Activated CD8-positive, alpha-beta T cell treated with anti-CD3 and anti-CD28 coated beads for 36 hours (primary cell): ENCODE measurements at regions not wholly inside any gene's neighbourhood (a gene's known extent, or its start where the extent isn't known, plus 50 kb on each side); places are given as distances from the start of the nearest gene placed in this dataset.

Experiments used
- ATAC-seq: fragments of 200-7000 bp; cut with Tn5 transposase; one replicate; pipeline ENCODE4 v1.10.0; 2021; ENCODE audit warnings: mild to moderate bottlenecking, moderate library complexity
- CTCF ChIA-PET: fragments of 350-600 bp; sonication (Branson Sonifier 250); formaldehyde crosslinking; loops from one replicate; lab custom pipeline; 2021; ENCODE audit warnings: antibody characterized with exemption; lab: Charles Lee
- POLR2A ChIA-PET: fragments of 350-600 bp; sonication (Branson Sonifier 250); formaldehyde crosslinking; loops from one replicate; lab custom pipeline; 2021; ENCODE audit warnings: antibody characterized with exemption; lab: Charles Lee
- DNase-seq: peaks from one replicate; pipeline ENCODE4 v3.0.0-alpha.2; 2020
- H3K27ac Mint-ChIP-seq: one replicate; pipeline ENCODE4 v1.8.0; 2021; ENCODE audit warnings: mild to moderate bottlenecking, mixed read lengths
- H3K27me3 Mint-ChIP-seq: one replicate; pipeline ENCODE4 v1.8.0; 2021; ENCODE audit warnings: mixed read lengths
- H3K36me3 Mint-ChIP-seq: one replicate; pipeline ENCODE4 v1.8.0; 2021; ENCODE audit warnings: low read depth, mixed read lengths
- H3K4me1 Mint-ChIP-seq: one replicate; pipeline ENCODE4 v1.8.0; 2021; ENCODE audit warnings: low read depth, mixed read lengths
- H3K4me3 Mint-ChIP-seq: one replicate; pipeline ENCODE4 v1.8.0; 2021; ENCODE audit warnings: mild to moderate bottlenecking, moderate library complexity, mixed read lengths
- H3K9me3 Mint-ChIP-seq: one replicate; pipeline ENCODE4 v1.8.0; 2021; ENCODE audit warnings: mixed read lengths
- CTCF ChIP-seq: fragments of 200-600 bp; IDR thresholded peaks from one replicate; pipeline ENCODE4 v1.8.0; 2022; ENCODE audit warnings: antibody characterized with exemption, mild to moderate bottlenecking
- intact Hi-C: fragments of 100-400 bp; cut with micrococcal nuclease; formaldehyde crosslinking; loops from one replicate; pipeline ENCODE4 v1.10.0; 2022

GRCh38 chr12:92516277-92516600 lies 186.6 kb upstream of the PLEKHG7 start:
- no peaks in the 10 kb centered on the region for H3K27me3 Mint-ChIP-seq
- DNase-seq (peak; percentile 46), ATAC-seq (peak; percentile 98)
- ChIA-PET POLR2A (interaction anchor here (0.8 to 1.4 kb wide), 2 partner anchors 9 to 10 kb away, joined by 4 to 5 read pairs; no protein-coding TSS in a partner anchor), CTCF (interaction anchor here (0.7 to 2.0 kb wide), 8 partner anchors 8 to 705 kb away, joined by 3 to 6 read pairs (median 3); partner anchors contain the start of gene BTG1)
- peaks cover 32% of the 10 kb centered on the region for H3K4me1 Mint-ChIP-seq
- H3K9me3 Mint-ChIP-seq: peaks cover 12% of the 10 kb centered on the region
- peaks cover 2% of the 10 kb centered on the region for H3K36me3 Mint-ChIP-seq
- H3K4me3 Mint-ChIP-seq: no peak overlapping the region
- intact Hi-C loops: no loop called here
- peak overlapping the region; percentile 78 for H3K27ac Mint-ChIP-seq
- no peak for TF ChIP-seq CTCF

- H3K9me3 Mint-ChIP-seq: peaks cover 7% of the 10 kb centered on the region
- H3K36me3 Mint-ChIP-seq: no peaks in the 10 kb centered on the region
- POLR2A ChIA-PET: interaction anchor here (0.7 to 0.8 kb wide), 2 partner anchors 15 to 42 kb away, joined by 3 to 4 read pairs; no protein-coding TSS in a partner anchor
- CTCF ChIA-PET: interaction anchor here (0.7 to 2.8 kb wide), 3 partner anchors 9 to 105 kb away, joined by 3 to 18 read pairs (median 8); no protein-coding TSS in a partner anchor
- no peaks in the 10 kb centered on the region for H3K27me3 Mint-ChIP-seq
- ATAC-seq (no peak), DNase-seq (no peak)
- peaks cover 22% of the 10 kb centered on the region for H3K4me1 Mint-ChIP-seq
- intact Hi-C loops: no loop called here
- no peak for TF ChIP-seq CTCF
- no peak overlapping the region for H3K27ac Mint-ChIP-seq
- no peak overlapping the region for H3K4me3 Mint-ChIP-seq
These were observed 189.5 kb upstream of the PLEKHG7 start for GRCh38 chr12:92513231-92513730.

GRCh38 chr12:92511786-92512185 lies 191.0 kb upstream of the PLEKHG7 start:
- Mint-ChIP-seq H3K27ac (no peak overlapping the region), H3K4me3 (no peak overlapping the region), H3K36me3 (no peaks in the 10 kb centered on the region), H3K9me3 (peaks cover 9% of the 10 kb centered on the region), H3K4me1 (peaks cover 19% of the 10 kb centered on the region), H3K27me3 (no peaks in the 10 kb centered on the region)
- no peak for ATAC-seq
- CTCF ChIA-PET: interaction anchor here (0.6 to 2.8 kb wide), 5 partner anchors 8 to 628 kb away, joined by 3 to 18 read pairs (median 8); no protein-coding TSS in a partner anchor
- no peak for DNase-seq
- intact Hi-C loops: no loop called here
- POLR2A ChIA-PET: no interaction called here
- no peak for TF ChIP-seq CTCF

- POLR2A ChIA-PET: interaction anchor here (1.5 kb wide), 1 partner anchor 364 kb away, joined by 3 read pairs; the partner anchor contains the start of gene BTG1
- DNase-seq: no peak
These were observed 193.5 kb upstream of the PLEKHG7 start for GRCh38 chr12:92509156-92509738.

More at GRCh38 chr12:92509156-92509738, 193.5 kb upstream of the PLEKHG7 start:
- Mint-ChIP-seq H3K4me1 (peaks cover 29% of the 10 kb centered on the region), H3K27ac (no peak overlapping the region), H3K36me3 (peaks cover 4% of the 10 kb centered on the region), H3K27me3 (no peaks in the 10 kb centered on the region), H3K4me3 (no peak overlapping the region), H3K9me3 (peaks cover 11% of the 10 kb centered on the region)
- CTCF ChIA-PET: no interaction called here
- ATAC-seq: no peak
- intact Hi-C loops: no loop called here
- no peak for TF ChIP-seq CTCF
